NCI-H446 (cell line): ENCODE measurements at regions not wholly inside any gene's neighbourhood (a gene's known extent, or its start where the extent isn't known, plus 50 kb on each side); places are given as distances from the start of the nearest gene placed in this dataset.

Experiments
- DNase-seq, 2 experiments: peaks; one replicate each; lab custom pipeline; 2025; lab: John Stamatoyannopoulos, UW

DNA sequence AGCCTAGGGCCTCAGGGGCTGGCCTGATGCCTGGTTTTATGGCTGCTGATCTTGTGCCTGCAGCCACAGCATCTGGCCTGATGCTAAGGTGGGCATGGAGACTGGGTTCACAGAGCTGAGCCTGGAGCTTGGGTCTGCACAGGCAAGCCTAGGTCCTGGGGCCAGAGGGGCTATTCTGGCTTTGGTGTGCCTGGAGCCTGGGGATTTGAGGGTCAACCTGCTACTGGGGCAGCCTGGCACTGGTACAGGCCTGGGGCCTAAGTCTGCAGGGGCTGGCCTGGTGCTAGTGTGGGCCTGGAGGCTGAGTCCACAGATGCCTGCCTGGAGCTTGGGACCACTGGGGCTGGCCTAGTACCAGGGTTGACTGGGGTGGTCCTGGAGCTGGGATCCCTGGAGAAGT is 481.8 kb upstream of the GHITM start:
- DNase-seq = no peak

GRCh38 chr10:83663918-83664317 is 475.4 kb upstream of the GHITM start:
- no peak for DNase-seq

GRCh38 chr10:83666762-83667161 is 472.5 kb upstream of the GHITM start:
- no peak for DNase-seq

DNA sequence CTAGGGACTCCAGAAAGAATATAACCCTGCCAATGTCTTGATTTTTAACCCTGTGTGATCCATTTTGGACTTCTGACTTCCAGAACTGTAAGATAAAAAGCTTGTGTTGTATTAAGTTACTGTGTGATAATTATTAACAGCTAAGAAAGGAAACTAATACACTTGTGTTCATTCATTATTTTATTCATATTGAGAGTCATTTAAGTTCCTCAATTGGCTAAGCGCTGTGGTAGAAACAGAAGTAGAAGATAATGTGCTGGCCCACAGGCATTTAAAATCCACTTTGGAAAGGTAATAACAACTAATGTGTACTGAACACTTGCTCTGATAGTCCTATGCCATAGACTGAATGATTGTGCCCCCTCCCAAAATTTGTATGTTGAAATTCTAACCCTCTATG is 471.7 kb upstream of the GHITM start:
- no peak for DNase-seq

DNA sequence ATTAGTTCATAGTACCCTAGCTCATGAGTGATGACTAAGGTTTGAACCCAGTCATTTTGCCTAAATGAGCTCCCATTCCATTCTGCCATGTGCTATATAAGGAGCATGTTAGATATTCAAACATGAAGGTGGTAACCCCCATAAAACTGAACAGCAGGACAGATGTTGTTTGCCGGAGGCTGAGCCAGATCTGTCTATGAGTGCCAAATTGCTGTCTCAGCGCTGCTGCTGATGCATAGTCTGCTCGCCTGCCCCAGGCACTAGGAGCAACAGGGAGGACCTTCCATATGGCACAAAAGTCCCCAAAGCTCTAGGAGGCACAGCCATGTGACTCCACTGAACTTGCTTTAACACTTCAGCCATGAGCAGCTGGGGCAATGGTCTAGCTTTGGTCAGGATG is 466.0 kb upstream of the GHITM start:
- DNase-seq = peak in 1 of 2 experiments; percentile 69

DNA sequence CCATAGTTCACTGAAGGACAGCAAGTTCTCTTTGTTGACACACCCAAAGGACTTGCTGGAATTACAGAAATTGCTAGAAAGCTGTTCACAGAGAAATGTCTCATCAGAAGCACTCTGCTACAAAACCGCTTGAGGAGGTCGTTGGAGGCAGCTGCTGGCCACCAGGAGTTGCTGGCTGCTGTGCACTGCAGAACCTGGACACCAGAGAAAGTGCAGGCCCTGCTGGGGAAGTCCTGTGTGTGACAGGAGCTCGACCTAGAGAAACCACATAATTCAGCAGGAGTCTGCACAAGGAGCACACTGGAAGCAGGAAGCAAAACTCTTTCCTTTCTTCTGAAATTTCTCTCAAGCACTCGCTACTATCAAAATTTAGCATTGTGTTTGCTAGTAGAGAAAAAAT is 461.5 kb upstream of the GHITM start:
- no peak for DNase-seq

GRCh38 chr10:83678850-83679249 is 460.5 kb upstream of the GHITM start:
- no peak for DNase-seq

- DNase-seq = no peak
Observed at GRCh38 chr10:83680470-83680891, 458.8 kb upstream of the GHITM start.

DNA sequence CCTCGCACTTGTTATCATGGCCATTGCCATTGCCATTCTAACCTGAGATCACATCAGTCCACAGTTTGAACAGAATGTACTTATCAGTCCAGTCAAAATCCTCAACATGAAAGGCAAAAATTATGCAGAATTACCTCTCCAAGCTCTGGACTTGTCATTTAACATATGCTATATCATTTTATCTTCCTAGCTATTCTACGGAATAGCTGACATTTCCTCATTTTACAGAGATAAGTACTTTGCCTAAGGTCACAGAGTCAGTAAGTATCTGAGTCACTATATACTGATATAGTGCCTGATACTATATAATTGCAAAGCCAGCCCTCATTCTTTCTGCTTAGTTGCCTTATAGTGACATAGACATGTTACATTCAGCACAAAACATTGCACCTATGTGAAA is 456.9 kb upstream of the GHITM start:
- DNase-seq = no peak

GRCh38 chr10:83685458-83685857 is 453.9 kb upstream of the GHITM start:
- DNase-seq = no peak

- no peak for DNase-seq
Observed at GRCh38 chr10:83691791-83692596, 447.3 kb upstream of the GHITM start.

DNA sequence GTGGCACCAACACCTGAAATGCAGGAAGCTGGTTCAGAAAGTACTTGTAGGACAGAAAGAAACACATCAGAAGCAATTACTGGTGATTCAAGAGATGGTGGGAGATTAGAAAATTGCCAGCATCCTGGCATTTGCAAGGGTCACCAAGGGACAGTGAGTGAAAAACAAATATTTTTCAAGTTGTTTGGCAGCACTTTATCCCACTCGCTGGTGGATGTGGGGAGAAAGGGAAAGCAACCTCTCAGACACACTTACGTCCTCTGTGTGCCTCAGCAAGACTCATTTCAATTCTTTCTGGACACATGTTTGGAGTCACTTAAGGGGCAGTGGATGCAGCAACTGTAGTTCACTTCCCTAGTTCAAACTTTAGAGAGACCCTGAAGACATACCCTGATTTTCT is 440.4 kb upstream of the GHITM start:
- DNase-seq = no peak

GRCh38 chr10:83701799-83702198 is 437.5 kb upstream of the GHITM start:
- DNase-seq = no peak

DNA sequence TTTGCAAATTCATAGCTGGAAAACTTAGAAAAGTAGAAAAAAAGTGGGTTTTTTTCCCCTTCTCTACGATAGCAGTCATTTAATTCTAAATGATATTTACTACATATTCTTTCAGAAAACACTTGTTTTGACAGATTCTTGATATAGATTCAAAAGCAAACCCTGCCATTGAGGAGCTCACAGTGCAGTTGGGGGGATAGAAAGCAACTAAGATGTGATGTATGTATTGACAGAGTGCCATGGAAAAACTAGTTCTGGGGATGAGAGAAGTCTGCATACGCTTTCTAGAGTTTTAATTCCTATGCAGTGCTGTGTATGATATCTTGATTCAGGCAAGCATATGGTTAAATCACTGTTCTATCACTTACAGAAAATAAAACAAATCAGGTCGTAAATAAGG is 436.6 kb upstream of the GHITM start:
- DNase-seq = no peak

DNA sequence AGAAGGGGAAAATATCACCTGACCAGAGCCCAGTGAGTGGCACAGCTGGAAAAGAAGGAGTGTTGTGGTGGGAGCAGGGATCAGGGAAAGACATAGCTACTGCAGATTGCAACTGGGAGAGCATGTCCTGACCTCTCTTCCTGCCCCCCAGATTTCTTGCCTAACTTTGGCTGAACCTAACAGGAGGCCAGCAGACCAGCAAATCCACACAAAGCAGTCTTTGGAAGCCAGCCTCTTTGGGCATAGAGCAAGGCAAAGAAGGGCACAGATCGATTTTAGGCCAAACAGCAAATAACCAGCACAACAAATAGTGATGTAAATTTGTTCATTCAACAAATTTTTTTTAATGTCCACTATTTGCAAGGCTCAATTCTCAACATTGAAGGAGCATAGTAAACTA is 433.2 kb upstream of the GHITM start:
- DNase-seq = no peak

GRCh38 chr10:83706952-83707582 is 432.2 kb upstream of the GHITM start:
- no peak for DNase-seq

DNA sequence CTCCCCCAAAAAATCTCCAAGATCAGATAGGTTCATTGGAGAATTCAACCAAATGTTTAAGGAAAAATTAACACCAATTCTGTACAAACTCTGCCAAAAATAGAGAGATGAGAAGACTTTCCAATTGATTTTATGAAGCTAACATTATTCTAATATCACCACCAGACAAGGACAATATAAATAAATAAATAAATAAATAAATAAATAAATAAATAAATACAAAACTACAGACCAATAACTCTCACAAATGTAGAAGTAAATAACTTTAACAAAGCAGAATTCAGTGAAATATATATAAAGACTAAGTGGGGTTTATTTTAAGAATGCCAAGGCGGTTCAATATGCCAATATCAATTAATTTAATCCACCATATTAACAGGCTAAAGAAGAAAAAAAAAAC is 425.9 kb upstream of the GHITM start:
- no peak for DNase-seq

GRCh38 chr10:83723080-83723479 is 416.2 kb upstream of the GHITM start:
- peak; percentile 29 to 79 for DNase-seq

DNA sequence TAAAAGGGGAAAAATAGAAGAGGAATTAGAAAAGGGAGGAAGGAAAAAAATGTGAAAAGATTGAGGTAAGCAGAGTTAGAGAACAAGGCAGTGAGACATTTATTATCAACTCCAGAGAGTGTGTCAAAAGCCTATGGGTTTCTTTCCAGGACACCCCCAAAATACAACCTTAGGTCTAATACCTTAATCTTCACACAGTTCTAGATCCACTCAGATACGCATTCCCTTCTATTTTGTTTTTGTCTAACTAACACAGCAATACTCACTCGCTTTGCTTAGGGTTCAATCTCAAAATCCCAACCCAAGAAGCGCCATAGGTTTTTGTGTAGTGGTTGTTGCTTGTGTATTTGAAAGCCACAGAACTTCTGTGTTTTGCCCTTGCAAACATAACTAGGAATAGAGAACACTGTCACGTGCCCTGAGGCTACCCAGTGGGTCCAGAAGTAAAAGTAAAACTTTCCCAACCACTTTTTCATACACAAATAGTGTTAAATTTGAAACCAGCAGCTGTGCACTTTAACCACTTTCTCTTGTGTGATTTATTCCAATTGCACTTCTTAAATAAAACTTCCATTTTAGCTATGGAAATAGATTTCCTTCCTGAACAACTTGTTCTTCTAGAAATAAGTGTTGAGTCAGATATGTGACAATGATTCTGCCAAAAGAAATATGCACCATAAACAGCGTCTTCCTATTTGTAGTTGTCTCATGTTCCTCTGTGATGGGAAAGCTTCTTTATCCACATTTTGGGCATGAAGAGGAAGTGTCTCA is 414.7 kb upstream of the GHITM start:
- DNase-seq = no peak

GRCh38 chr10:83725567-83725966 is 413.7 kb upstream of the GHITM start:
- peak in 1 of 2 experiments; percentile 62 for DNase-seq

- DNase-seq = no peak
Observed at GRCh38 chr10:83734278-83734677, 405.0 kb upstream of the GHITM start.

- DNase-seq = no peak
Observed at GRCh38 chr10:83736008-83736407, 403.3 kb upstream of the GHITM start.

DNA sequence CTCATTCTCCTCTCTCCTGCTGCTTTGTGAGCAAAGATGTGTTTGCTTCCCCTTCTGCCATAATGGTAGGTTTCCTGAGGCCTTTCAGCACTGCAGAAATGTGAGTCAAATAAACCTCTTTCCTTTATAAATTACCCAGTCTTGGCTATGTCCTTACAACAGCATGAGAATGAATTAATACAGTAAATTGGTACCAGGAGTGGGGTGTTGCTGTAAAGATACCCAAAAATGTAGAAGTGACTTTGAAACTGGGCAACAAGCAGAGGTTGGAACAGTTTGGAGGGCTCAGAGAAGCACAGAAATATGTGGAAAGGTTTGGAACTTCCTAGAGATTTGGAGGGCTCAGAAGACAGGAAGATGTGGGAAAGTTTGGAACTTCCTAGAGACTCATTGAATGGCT is 388.7 kb upstream of the GHITM start:
- no peak for DNase-seq
